Activated CD8-positive, alpha-beta memory T cell treated with anti-CD3 and anti-CD28 coated beads, Interleukin-2, amount 50 U/mL, for 48 hours (primary cell): ENCODE measurements at regions not wholly inside any gene's neighbourhood (a gene's known extent, or its start where the extent isn't known, plus 50 kb on each side); places are given as distances from the start of the nearest gene placed in this dataset.
A peak's percentile ranks its signal among the peaks of the same experiment; 100 is the strongest.

Source experiments
- DNase-seq: peaks from one replicate; pipeline ENCODE4 v3.0.0-alpha.2; 2020

DNA sequence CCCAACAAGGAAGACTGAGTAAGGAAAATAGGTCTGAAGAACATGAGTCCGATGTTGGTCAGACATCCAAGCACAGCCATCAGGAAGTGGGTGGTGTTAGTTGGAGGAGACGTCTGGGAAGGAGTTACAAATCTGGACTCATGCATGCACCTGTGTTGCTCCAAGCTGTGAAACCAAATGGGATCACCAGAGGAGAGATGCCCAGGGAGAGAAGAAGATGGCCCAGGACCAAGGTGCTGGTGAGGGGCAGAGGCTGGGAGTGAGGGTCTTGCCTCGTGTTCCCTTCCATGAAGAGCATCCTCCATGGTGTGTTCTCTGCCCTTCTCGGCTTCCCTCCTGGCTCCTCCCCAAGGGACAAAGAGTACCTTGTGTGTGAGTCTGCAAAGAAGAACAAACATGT lies 405.6 kb downstream of the NPHP4 start:
- DNase-seq: no peak

DNA sequence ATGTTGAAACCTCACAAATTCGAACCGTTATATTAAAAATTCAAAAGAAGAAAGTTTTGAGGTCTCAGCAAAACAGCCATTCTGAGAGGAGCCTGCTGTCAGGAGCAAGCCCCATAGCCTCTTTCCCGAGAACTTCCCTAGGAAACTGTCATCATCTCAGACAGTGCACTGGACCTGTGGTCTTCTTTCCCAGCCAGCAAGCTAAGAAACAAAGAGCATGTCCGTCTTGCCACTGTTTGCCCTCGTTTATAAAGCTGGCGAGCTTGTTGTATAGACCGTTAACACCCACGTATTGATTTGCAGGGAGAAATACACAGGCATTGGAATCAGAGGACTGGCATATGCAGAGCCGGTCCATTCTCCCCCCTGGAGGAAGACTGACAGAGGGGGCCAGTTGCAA lies 407.0 kb downstream of the NPHP4 start:
- peak; percentile 10 for DNase-seq

DNA sequence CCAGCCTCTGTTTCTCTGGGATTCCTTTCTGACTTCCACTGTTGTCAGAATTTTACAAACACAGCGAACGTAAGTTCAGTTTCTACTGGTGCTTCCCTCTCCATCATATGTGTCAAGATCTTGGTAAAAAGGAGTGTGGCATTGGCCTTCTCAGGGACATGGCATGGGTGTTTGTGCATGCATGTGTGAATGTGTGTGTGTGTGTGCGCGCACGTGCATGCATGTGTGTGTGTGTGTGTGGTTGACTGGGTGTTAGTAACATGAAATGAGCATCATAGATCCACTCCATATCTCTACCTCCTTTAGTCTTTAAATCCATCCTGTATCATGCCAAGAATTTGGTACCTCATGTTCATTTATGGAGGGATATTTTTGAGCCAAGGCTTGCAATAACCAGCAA lies 411.3 kb downstream of the NPHP4 start:
- no peak for DNase-seq

DNA sequence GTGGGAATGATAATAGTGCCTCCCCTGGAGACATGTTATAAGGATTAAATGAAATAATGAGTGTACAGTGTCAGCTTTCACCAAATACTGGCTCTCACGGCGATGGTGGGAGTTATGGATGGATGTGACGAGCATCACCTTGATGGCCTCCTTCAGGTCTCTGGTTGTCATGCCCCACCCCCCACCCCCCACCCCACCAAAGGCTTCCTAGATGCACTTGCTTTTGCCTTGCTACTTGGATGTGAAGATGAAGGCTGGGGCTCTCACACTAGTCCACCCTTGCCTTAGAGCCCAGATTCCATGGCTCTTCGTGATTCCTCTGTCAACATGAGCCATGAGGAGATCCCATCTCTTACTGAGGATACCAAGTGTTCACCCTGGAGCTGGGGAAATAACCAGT lies 412.3 kb downstream of the NPHP4 start:
- no peak for DNase-seq

DNA sequence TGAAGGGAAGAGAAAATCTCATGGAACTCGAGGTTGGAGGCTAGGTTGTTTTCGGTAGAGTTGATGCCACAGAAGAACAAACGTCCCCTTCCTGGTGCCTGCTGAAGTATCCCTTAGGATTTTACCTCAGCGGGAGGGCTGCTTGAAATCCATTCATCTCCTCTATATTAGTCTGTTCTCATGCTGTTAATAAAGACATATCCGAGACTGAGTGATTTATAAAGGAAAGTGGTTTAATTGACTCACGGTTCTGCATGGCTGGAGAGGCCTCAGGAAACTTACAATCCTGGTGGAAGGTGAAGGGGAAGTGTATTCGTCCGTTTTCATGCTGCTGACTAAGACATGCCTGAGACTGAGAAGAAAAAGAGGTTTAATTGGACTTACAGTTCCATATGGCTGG lies 413.5 kb downstream of the NPHP4 start:
- no peak for DNase-seq

DNA sequence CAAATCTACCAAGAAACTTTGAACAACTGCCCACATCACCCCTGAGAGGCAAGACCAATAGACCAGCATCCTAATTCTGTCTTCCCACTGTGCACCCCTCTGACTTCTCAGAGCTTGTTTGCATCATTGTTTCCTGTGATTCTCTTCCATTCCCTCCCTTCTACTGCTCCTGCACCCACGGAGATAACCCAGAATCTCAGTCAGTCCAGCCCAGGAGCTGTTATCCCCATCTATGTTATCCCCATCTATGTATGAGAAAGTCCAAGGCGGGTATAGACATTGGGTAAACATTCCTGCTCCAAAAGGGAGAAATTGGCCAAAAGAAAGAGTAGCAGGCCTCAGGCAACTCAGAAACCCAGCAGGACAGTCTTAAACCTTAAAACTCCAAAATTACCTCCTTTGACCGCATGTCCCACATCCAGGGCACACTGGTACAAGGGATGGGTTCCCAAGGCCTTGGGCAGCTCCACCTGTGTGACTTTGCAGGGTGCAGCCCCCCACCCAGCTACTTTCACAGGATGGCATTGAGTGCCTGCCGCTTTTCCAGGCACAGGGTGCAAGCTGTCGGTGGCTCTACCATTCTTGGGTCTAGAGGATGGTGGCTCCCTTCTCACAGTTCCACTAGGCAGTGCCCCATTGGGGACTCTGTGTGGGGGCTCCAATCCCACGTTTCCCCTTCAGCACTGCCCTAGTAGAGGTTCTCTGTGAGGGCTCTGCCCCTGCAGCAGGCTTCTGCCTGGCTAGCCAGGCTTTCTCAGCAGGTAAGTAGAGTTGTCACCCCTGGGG lies 414.8 kb downstream of the NPHP4 start:
- peak; percentile 22 for DNase-seq

DNA sequence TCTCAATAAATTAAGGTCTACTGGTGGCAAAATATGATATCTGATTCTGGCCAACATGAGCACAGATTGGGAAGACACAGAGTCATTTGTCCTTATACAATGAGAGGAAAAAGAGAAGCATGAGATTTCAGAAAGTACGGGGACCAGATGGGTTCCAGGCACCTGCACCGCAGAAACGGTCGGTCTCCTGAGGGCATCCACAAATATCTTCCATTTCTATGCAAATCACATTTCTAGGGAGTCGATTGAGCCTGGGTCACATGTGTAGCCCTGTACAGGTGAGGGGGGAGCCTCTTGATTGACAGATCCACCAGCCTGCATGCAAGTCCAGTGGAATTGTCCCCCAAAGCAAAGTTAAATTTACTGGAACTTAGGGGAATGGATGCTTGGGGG lies 415.6 kb downstream of the NPHP4 start:
- peak; percentile 3 for DNase-seq

DNA sequence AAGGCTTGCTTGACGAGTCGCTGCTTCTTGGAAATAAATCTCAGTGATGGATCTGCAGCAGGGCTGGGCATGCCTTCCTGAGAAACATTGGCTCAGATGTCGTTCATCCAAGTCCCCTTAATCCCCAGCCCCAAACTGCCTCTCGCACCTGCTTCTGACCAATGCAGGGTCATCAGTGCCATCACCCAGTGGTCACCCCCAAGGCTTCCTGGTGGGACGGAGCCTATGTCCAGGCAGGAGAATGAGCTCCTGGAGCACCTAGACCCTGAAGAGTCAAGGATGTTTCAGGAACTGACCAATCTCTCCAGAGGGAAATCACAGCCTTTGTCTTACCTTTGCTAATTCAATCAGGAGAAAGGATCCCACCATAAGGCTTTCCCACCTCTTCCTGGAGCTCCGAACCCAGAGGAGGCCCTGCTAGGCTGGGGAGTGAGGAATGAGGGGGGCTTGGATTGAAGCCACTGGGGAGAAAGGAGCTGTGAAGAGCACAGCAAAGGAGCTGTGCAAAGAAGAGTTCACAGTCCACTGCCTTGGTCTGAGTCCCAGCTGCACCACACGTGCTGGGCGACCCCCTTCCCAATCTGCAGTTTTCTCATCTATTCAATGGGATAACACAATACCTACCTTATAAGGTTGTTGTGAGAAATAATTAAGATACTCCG lies 416.1 kb downstream of the NPHP4 start:
- peak; percentile 26 for DNase-seq

DNA sequence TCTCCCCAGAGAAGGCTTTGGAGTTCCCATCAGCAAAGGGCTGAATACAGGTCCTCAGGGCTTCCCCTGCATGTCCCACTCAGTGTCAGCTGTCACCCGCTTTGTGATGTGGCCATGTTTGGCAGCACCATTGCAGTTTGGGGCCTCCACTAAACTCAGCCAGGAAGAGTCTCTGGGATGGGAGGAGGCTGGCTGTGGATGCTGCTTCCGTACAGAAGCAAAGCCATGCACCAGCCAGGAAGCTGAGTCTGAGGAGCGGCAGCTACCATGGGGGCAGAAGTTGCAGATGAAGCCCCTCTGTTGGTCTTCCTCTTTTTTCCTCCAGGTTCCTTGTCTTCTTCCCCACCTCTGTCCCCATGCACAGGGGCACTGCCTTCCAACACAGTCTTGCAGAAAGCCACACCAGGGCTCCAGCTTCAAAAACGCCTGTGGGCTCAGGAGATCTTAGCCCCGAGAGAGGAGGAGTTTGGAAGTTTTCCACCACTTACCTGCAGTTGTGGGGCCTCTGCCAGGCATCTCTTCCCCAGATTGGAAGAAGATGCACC lies 416.8 kb downstream of the NPHP4 start:
- peak; percentile 4 for DNase-seq

DNA sequence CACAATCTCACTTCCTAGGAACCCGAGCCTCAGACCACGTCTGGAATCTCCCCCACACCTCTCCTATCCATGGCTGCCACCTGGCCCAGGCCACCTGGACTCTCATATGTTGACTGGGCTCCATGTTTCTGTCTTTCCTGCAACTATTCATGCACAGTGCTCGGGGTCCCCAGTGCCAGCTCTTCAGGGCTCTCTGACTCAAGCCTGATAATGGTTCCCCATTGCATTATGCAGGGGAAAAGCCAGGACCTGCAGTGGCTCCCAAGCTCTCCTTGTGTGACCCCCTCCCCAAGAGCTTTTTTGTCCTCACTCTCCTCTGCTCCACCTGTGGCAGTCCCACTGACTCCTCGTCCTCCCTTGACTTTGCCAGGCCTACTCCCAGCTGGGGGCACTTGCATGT lies 417.6 kb downstream of the NPHP4 start:
- DNase-seq: peak; percentile 8

DNA sequence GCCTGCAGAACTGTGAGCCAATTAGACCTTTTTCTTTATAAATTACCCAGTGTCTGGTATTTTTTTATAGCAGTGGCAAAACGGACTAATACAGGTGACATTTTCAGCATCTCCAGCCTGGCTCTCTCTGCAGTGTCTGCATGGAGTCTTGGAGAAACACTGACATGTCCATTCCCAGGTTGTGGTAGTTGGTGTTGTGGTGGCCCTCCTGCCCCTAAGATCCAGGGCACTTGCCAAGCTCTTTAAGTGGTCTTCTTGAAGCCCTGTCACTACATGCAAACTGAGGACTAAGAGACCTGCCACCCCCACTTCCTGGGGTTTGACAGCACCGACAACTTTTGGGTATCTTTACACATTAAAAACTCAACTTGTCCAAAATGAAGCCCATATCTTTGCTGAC lies 419.4 kb downstream of the NPHP4 start:
- DNase-seq: no peak

DNA sequence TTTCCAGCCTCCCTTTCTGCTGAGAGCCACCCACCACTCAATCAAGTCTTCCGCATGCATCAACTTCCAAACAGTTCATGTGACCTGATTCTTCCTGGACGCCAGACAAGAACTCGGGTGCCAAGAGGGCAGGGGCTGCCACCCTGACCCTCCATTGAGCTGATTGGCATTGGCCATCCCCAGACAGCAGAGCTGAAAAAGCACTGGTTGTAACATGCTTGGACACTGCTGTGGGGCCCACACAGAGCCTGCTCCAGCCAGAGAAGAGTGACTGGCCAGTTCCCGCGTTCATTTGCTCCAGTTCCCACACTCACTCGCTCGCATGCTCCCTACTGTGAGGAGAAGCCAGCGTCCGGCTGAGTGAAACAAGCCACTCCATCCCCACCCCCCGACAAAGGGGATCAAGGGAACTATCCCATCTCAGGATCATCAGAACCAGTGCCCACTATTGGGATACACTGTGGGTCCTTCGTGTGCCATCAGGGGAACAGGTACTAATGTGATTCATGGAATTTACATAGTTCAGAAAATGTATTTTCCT lies 420.3 kb downstream of the NPHP4 start:
- DNase-seq: peak; percentile 26

DNA sequence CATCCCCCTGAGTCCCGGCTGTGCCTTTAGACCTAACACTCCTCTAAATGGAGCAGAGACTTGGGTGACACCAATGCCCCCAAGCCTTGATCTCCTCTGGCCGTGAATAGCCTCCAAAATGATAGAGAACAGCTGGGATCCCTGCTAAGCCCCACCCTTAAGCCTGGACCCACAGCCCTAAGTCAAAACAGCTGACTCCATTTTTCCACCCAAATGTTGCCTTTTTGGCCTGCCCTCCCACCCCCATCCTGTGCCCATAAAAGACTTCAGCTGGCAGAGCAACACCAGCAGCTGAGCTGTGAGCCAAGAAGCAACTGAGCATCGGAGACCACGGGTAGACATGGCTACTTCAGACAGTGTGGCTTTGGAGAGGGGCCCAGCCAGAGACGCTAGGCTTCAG lies 420.8 kb downstream of the NPHP4 start:
- DNase-seq: peak; percentile 12

DNA sequence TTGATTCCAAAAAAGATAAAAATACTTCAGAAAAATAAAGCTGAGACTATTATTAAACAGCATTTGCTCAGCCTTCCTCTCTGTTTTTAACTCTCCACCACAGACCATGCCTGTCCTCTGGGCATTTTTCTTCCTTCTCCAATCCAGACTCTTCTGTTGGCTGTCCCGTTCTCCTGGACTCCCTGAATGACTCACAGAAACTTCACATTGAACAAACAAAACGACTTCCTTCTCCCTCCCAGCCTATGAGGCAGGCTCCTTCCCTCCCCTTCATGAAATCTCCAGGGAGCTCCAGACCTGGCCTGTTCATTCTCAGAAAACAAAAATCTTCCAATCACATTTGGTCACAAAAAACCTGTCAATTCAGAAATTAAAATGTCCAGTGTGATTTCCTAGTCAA lies 421.3 kb downstream of the NPHP4 start:
- no peak for DNase-seq

DNA sequence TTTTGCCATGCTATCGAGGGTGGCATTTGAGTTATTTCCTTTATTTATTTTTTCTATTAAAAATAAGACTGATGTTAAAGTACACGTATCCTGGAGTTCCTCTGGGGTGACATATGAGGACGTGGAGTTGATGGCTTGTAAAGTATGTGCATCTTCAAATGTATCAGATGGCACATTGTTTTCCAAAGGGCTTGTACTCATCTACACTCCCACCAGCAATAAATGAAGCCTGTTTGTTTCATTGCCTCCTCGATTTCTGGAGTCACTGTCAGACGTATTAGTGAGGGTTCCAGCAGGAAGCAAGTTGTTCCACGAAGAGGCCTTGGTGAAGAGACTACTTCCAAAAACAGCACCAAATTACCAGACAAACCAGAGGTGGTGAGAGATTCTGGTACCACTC lies 423.9 kb downstream of the NPHP4 start:
- no peak for DNase-seq

DNA sequence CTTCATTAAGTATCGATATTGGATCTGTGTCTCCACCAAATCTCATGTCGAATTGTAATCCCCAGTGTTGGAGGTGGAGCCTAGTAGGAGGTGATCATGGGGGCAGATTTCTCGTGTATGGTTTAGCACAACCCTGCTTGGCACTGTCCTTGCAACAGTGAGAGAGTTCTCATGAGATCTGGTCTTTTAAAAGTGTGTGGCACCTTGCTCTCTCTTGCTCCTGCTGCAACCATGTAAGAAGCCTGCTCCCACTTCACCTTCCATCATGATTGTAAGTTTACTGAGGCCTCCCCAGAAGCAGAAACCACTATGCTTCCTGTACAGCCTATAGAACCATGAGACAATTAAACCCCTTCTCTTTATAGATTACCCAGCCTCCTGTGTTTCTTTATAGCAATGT lies 424.4 kb downstream of the NPHP4 start:
- no peak for DNase-seq

DNA sequence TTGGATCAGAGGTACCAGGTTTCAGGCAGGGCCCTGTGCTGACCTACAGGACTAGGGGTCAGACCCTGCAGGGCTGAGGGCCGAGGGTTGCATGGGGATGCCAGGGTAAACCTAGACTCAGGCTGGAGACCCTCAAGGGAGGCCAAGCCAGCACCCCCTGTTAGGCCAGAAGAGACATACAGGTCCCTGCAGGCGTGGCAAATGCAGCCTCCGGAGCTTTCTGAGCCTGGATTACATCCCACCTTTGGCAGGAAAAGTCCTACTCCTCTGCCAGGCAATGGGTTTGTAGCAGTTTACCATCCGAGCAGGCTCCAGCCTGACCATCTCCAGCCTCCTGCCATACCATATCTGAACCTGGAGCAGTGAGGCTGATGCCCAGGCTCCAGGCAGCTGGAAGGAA lies 425.3 kb downstream of the NPHP4 start:
- no peak for DNase-seq

DNA sequence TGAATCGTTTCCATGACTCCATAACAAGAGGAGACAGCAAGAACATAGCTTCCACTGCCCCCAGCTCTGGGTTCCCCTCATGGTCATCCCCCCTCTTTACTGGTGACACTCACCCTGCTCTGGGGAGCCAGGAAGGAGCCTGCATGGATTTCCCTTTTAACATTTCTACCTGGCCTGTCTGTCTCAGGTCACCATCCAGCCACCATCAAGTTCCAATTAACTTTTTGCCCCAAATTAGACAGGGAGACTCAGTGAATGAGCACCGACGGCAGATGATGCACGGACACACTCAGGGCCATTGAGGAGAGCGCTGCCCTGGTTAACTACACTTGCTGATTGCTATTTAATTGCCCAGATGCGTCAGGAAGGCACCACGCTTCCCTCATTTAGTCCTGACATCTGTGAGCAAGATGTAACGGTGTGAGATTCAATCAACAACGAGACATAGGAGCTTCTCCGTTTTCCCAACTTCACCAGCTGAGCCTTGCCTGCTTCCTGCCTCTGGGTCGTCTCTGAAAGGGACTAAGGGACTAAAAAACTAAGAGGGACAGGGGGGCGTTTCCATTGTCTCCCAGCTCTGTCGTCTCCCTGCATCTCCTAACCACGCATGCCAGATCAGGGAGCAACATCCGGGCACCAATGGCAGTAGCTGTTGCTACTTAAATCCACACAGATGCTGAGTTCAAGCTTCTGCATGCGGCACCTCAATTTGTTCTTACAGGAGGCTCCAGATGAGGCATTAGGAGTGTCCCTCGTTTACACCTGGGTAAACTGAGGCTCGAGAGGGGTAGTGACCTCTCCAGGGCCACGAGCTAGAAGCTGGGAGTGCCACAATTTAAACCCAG lies 426.7 kb downstream of the NPHP4 start:
- DNase-seq: no peak

DNA sequence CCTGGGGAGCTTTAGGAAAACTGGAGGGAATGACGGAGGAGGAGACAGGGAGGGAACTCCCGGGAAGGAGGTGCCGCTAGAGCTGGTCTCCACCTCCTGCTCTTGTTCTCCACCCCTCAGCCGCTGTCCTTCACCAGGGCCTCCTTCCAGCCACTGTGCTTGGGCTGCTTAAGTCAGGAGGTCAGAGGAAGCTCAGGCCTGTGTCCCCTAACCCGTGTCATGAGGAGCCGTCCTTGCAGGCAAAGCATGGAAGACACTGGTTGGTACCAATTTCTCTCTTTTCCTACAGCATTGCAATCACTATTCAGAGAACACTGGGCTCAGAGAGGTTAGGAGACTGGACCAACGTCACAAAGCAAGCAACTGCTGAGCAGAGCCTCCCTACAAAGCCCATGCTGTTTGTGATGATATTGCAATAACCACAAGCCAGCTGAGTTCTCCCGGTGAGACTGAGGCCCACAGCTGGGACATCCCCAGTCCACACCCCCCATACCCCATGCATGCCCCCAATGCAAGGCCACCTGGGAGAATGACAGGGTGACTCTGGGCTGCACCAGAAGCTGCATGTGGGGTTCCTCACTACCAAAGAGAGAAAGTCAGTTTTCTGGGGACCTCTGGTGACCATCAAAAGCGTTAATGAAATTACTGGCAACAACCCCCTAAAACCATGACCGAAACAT lies 427.5 kb downstream of the NPHP4 start:
- DNase-seq: no peak

DNA sequence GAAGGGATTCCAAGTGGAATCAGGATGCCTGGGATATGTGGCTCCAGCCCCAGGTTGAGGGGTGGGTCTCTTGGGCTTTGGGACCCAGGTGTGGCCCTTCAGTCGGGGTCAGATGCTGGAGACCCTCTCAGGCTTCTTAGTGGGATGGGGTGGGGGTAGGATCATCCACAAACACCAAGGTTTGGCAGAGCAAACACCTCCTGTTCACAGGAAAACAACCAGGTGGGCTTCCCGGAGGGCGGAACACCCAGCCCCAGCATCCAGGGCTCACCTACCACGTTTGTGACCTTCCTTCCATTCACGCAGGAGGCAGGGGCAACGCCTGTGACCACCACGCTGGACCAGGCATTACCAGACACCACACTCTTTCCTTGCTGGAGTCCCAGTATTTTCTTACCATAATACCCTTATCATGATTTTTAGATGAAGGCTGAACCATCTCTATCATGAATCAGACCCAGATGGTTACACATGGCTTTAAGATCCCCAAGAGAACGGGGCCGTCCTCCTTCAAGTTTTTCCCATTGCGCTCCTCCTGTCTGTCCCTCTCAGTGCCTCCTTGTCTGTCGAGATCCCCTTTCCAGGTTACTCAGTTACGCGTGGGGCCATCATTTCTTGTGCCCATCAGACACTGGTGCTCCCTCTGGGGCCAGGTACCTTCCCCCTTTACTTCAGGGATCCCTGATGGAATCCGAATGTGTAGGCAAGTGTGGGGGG lies 428.2 kb downstream of the NPHP4 start:
- no peak for DNase-seq

DNA sequence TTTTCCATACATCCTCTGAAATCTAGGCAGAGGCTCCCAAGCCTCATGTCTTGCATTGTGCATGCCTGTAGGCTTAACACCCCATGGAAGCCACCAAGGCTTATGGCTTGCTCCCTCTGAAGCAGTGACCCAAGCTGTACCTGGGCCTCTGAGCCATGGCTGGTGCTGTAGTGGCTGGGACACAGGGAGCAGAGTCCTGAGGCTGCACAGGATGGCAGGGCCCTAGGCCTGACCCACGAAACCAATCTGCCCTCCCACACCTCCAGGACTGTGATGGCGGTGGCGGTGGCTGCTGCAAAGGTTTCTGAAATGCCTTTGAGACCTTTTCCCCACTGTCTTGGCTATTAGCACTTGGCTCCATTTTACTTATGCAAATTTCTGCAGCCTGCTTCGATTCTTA lies 429.5 kb downstream of the NPHP4 start:
- DNase-seq: no peak

DNA sequence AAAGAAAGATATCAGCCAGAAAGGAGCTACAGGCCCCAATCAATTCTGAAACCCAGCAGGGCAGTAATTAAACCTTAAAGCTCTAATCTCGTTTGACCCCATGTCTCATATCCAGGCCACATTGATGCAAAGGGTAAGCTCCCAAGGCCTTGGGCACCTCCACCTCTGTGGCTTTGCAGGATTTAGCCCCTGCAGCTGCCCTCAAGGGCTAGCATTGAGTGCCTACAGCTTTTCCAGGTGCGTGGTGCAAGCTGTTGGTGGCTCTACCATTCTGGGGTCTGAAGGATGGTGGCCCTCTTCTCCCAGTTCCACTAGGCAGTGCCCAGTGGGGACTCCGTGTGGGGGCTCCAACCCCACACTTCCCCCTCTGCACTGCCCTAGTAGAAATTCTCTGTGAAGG lies 429.9 kb downstream of the NPHP4 start:
- DNase-seq: no peak
